Loucy (cell line): ENCODE measurements at regions not wholly inside any gene's neighbourhood (a gene's known extent, or its start where the extent isn't known, plus 50 kb on each side); places are given as distances from the start of the nearest gene placed in this dataset.
"Not testable (repeated sequence)": the region's sequence is repeated elsewhere in the genome, so short reads cannot be mapped to it uniquely, and the experiment has no call there.

Experiments
- H2AFZ ChIP-seq: fragments of 200-600 bp; sonication (generic); 2 replicates; pipeline ENCODE4 v1.6.0; 2016; ENCODE audit warnings: antibody characterized with exemption, mild to moderate bottlenecking, low read length, moderate library complexity
- H3F3A ChIP-seq: fragments of 200-600 bp; 2 replicates; pipeline ENCODE4 v1.6.0; 2016; ENCODE audit warnings: antibody characterized with exemption, low read depth, mild to moderate bottlenecking
- H3K27me3 ChIP-seq: fragments of 200-600 bp; sonication (generic); 2 replicates; pipeline ENCODE4 v1.6.1; 2014; ENCODE audit warnings: low read length, mild to moderate bottlenecking; ENCODE audit not compliant: insufficient read depth, poor library complexity, severe bottlenecking
- H3K36me3 ChIP-seq: fragments of 200-600 bp; sonication (generic); 2 replicates; pipeline ENCODE4 v1.6.1; 2016; ENCODE audit warnings: low read length; ENCODE audit not compliant: insufficient read depth
- H3K4me1 ChIP-seq: fragments of 200-600 bp; sonication (generic); 2 replicates; pipeline ENCODE4 v1.5.1; 2014; ENCODE audit warnings: low read length, mild to moderate bottlenecking; ENCODE audit not compliant: insufficient read depth, poor library complexity, severe bottlenecking
- H3K4me2 ChIP-seq: fragments of 200-600 bp; sonication (generic); 2 replicates; pipeline ENCODE4 v1.6.0; 2014; ENCODE audit warnings: antibody characterized with exemption, low read length, low read depth, mild to moderate bottlenecking; ENCODE audit not compliant: poor library complexity, severe bottlenecking
- H3K4me3 ChIP-seq: fragments of 200-600 bp; sonication (generic); 2 replicates; pipeline ENCODE4 v1.5.1; 2014; ENCODE audit warnings: low read length, mild to moderate bottlenecking, mixed read lengths; ENCODE audit not compliant: poor library complexity, severe bottlenecking
- H3K79me2 ChIP-seq: fragments of 200-600 bp; sonication (generic); 2 replicates; pipeline ENCODE4 v1.6.1; 2014; ENCODE audit warnings: low read length; ENCODE audit not compliant: insufficient read depth
- H3K9ac ChIP-seq: fragments of 200-600 bp; sonication (generic); 2 replicates; pipeline ENCODE4 v1.6.0; 2014; ENCODE audit warnings: mild to moderate bottlenecking, low read depth, low read length, moderate library complexity; ENCODE audit not compliant: poor library complexity, severe bottlenecking
- H3K9me2 ChIP-seq: fragments of 200-600 bp; sonication (generic); replicated peaks from 2 replicates; pipeline ENCODE4 v1.6.1; 2016; ENCODE audit warnings: low read depth, low read length, mixed read lengths
- H3K9me3 ChIP-seq: fragments of 200-600 bp; sonication (generic); 2 replicates; pipeline ENCODE4 v1.6.1; 2014; ENCODE audit warnings: mild to moderate bottlenecking, antibody characterized with exemption, low read length, low read depth; ENCODE audit not compliant: insufficient read depth
- H4K20me1 ChIP-seq: fragments of 200-600 bp; sonication (generic); 2 replicates; pipeline ENCODE4 v1.6.0; 2014; ENCODE audit warnings: antibody characterized with exemption, low read length, mild to moderate bottlenecking; ENCODE audit not compliant: insufficient read depth, poor library complexity, severe bottlenecking
- EZH2phosphoT487 ChIP-seq: fragments of 200-600 bp; IDR thresholded peaks from 2 replicates; pipeline ENCODE4 v1.6.1; 2018; ENCODE audit warnings: antibody characterized with exemption, mild to moderate bottlenecking, moderate library complexity, borderline replicate concordance
- TF ChIP-seq, protein P1 (sequence below): fragments of 200-600 bp; sonication (generic); conservative IDR thresholded peaks from 2 replicates; pipeline ENCODE4 v1.5.1; 2014; ENCODE audit warnings: mild to moderate bottlenecking, antibody characterized with exemption, low read length

- H3K9ac ChIP-seq: no peak overlapping the region
- no peak overlapping the region for H3K4me2 ChIP-seq
These were observed 59.6 kb upstream of the CPSF6 start for GRCh38 chr12:69179786-69180185.

GRCh38 chr12:69187572-69187971 lies 51.8 kb upstream of the CPSF6 start:
- H2AFZ ChIP-seq, H3K36me3 ChIP-seq, H3K9ac ChIP-seq, H3K9me2 ChIP-seq, H3K4me2 ChIP-seq, H3K4me3 ChIP-seq, H3K27me3 ChIP-seq, H3K4me1 ChIP-seq, H3F3A ChIP-seq, H3K79me2 ChIP-seq, H4K20me1 ChIP-seq: not testable (repeated sequence)
- H3K9me3 ChIP-seq: peaks cover 17% of the 10 kb centered on the region

More at GRCh38 chr12:69179786-69180185, 59.6 kb upstream of the CPSF6 start:
- Histone ChIP-seq H3F3A (no peaks in the 10 kb centered on the region), H3K4me1 (no peaks in the 10 kb centered on the region), H3K79me2 (no peaks in the 10 kb centered on the region), H2AFZ (no peak overlapping the region), H3K27me3 (no peaks in the 10 kb centered on the region), H3K36me3 (no peaks in the 10 kb centered on the region), H3K9me2 (no peaks in the 10 kb centered on the region), H3K4me3 (no peak overlapping the region), H3K9me3 (no peaks in the 10 kb centered on the region), H4K20me1 (no peaks in the 10 kb centered on the region)
- TF ChIP-seq, protein P1, sequence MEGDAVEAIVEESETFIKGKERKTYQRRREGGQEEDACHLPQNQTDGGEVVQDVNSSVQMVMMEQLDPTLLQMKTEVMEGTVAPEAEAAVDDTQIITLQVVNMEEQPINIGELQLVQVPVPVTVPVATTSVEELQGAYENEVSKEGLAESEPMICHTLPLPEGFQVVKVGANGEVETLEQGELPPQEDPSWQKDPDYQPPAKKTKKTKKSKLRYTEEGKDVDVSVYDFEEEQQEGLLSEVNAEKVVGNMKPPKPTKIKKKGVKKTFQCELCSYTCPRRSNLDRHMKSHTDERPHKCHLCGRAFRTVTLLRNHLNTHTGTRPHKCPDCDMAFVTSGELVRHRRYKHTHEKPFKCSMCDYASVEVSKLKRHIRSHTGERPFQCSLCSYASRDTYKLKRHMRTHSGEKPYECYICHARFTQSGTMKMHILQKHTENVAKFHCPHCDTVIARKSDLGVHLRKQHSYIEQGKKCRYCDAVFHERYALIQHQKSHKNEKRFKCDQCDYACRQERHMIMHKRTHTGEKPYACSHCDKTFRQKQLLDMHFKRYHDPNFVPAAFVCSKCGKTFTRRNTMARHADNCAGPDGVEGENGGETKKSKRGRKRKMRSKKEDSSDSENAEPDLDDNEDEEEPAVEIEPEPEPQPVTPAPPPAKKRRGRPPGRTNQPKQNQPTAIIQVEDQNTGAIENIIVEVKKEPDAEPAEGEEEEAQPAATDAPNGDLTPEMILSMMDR: no peak
- TF ChIP-seq EZH2phosphoT487: no peak

DNA sequence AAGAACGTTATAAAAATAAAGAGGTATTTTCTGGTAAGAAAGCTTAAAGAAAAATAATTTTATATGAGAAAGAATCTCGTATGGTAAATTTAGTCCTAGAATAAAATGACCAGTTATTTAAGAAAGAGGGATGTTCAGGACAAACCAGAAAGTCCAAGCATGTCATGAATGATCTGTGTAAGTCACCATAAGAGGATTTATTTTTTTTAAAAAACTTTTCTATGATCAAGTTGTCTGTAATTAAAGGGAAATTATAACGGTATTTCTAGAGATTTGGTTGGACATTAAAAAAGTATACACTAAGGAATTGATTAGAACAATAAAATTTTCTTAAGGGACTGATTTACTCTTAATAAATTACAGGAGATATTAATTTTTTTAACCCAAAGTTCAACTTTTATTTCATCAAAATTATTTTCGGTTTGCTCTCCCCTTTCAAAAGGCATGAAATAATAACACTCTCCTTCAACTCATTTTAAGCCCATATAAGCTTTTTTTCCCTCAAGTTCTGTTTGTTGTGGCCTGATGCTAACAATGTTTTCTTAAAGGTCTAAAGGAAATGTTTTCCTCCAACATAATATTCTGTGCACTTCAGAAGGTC lies 49.9 kb upstream of the CPSF6 start:
- H3K9me3 ChIP-seq: peaks cover 18% of the 10 kb centered on the region

More for the DNA sequence above, 49.9 kb upstream of the CPSF6 start:
- Histone ChIP-seq H4K20me1 (no peaks in the 10 kb centered on the region), H3K36me3 (no peaks in the 10 kb centered on the region), H3K9me2 (no peaks in the 10 kb centered on the region), H3K4me3 (no peak overlapping the region), H3K4me2 (no peak overlapping the region), H2AFZ (no peak overlapping the region), H3K9ac (no peak overlapping the region), H3K27me3 (no peaks in the 10 kb centered on the region), H3K4me1 (no peaks in the 10 kb centered on the region), H3F3A (no peaks in the 10 kb centered on the region), H3K79me2 (no peaks in the 10 kb centered on the region)
- no peak for TF ChIP-seq EZH2phosphoT487
- TF ChIP-seq, protein P1: no peak
